ENCODE measurements at regions not wholly inside any gene's neighbourhood (a gene's known extent, or its start where the extent isn't known, plus 50 kb on each side); places are given as distances from the start of the nearest gene placed in this dataset.

GRCh38 chr11:96447208-96448110, 57.6 kb downstream of the JRKL start:
- H3K4me3 ChIP-seq (replicated peaks in 1 of 2; ENCODE audit: low read depth in 2 of 2, low read length in 2 of 2): no peak overlapping the region
- no peak for TF ChIP-seq CTCF (IDR thresholded peaks at IDR 0.05; ENCODE audit: low read depth, low read length)
- DNase-seq (ENCODE audit: low read depth in 2 of 2): peak in 1 of 2 donors; percentile 6

- H3K4me3 ChIP-seq (replicated peaks in 1 of 2; ENCODE audit: low read depth in 2 of 2, low read length in 2 of 2): no peak overlapping the region
- no peak for DNase-seq (ENCODE audit: low read depth in 2 of 2)
- TF ChIP-seq CTCF (IDR thresholded peaks at IDR 0.05; ENCODE audit: low read depth, low read length): no peak
Observed at GRCh38 chr11:96448225-96448624, 58.4 kb downstream of the JRKL start.

- TF ChIP-seq CTCF (IDR thresholded peaks at IDR 0.05; ENCODE audit: low read depth, low read length): no peak
- no peak for DNase-seq (ENCODE audit: low read depth in 2 of 2)
- no peak overlapping the region for H3K4me3 ChIP-seq (replicated peaks in 1 of 2; ENCODE audit: low read depth in 2 of 2, low read length in 2 of 2)
Observed at GRCh38 chr11:96456111-96456510, 66.3 kb downstream of the JRKL start.

GRCh38 chr11:96459751-96460150, 69.9 kb downstream of the JRKL start:
- DNase-seq (ENCODE audit: low read depth in 2 of 2): no peak
- TF ChIP-seq CTCF (IDR thresholded peaks at IDR 0.05; ENCODE audit: low read depth, low read length): no peak

GRCh38 chr11:96461871-96462270, 72.1 kb downstream of the JRKL start:
- H3K4me3 ChIP-seq (replicated peaks in 1 of 2; ENCODE audit: low read depth in 2 of 2, low read length in 2 of 2): no peak overlapping the region
- no peak for TF ChIP-seq CTCF (IDR thresholded peaks at IDR 0.05; ENCODE audit: low read depth, low read length)

More at GRCh38 chr11:96459751-96460150, 69.9 kb downstream of the JRKL start:
- no peak overlapping the region for H3K4me3 ChIP-seq (replicated peaks in 1 of 2; ENCODE audit: low read depth in 2 of 2, low read length in 2 of 2)

GRCh38 chr11:96464700-96465307, 75.0 kb downstream of the JRKL start:
- peak; percentile 64 for TF ChIP-seq CTCF (IDR thresholded peaks at IDR 0.05; ENCODE audit: low read depth, low read length)
- DNase-seq (ENCODE audit: low read depth in 2 of 2): peak; percentile 87 to 88
- H3K4me3 ChIP-seq (replicated peaks in 1 of 2; ENCODE audit: low read depth in 2 of 2, low read length in 2 of 2): no peak overlapping the region

More at GRCh38 chr11:96461871-96462270, 72.1 kb downstream of the JRKL start:
- no peak for DNase-seq (ENCODE audit: low read depth in 2 of 2)
